SK-N-MC (cell line): ENCODE measurements at regions not wholly inside any gene's neighbourhood (a gene's known extent, or its start where the extent isn't known, plus 50 kb on each side); places are given as distances from the start of the nearest gene placed in this dataset.

Experiments
- DNase-seq: peaks from one replicate; pipeline ENCODE4 v3.0.0-alpha.2; 2011; ENCODE audit warnings: low read depth, low spot score
- H3K27ac ChIP-seq: fragments of 200-600 bp; sonication (generic); 2 replicates; pipeline ENCODE4 v1.5.1; 2016; ENCODE audit warnings: mixed run types
- H3K36me3 ChIP-seq: fragments of 200-600 bp; sonication (generic); 2 replicates; pipeline ENCODE4 v1.6.1; 2017; ENCODE audit warnings: antibody characterized with exemption, low read length, mixed read lengths; ENCODE audit not compliant: insufficient read depth
- H3K4me3 ChIP-seq: fragments of 200-600 bp; sonication (generic); 2 replicates; pipeline ENCODE4 v1.5.1; 2016
- H3K9ac ChIP-seq: fragments of 200-600 bp; sonication (generic); 2 replicates; pipeline ENCODE4 v1.8.0; 2017; ENCODE audit warnings: mixed run types, mixed read lengths; ENCODE audit not compliant: insufficient read length
- H3K9me3 ChIP-seq: fragments of 200-600 bp; sonication (generic); 2 replicates; pipeline ENCODE4 v1.6.1; 2017; ENCODE audit warnings: low read depth, mild to moderate bottlenecking, antibody characterized with exemption, low read length, moderate library complexity, mixed read lengths
- EZH2 ChIP-seq: fragments of 200-600 bp; sonication (generic); IDR thresholded peaks from one replicate; pipeline ENCODE4 v1.6.1; 2017; ENCODE audit warnings: antibody characterized with exemption
- FOXP2 ChIP-seq: optimal IDR thresholded peaks from 2 replicates; pipeline ENCODE3; 2011; ENCODE audit warnings: mild to moderate bottlenecking, moderate library complexity; ENCODE audit not compliant: insufficient read depth; ENCODE audit errors: extremely low read length, control extremely low read depth
- POLR2AphosphoS5 ChIP-seq: IDR thresholded peaks from 2 replicates; pipeline ENCODE4 v1.6.1; 2012; ENCODE audit warnings: mild to moderate bottlenecking, low read depth, low read length, borderline replicate concordance

DNA sequence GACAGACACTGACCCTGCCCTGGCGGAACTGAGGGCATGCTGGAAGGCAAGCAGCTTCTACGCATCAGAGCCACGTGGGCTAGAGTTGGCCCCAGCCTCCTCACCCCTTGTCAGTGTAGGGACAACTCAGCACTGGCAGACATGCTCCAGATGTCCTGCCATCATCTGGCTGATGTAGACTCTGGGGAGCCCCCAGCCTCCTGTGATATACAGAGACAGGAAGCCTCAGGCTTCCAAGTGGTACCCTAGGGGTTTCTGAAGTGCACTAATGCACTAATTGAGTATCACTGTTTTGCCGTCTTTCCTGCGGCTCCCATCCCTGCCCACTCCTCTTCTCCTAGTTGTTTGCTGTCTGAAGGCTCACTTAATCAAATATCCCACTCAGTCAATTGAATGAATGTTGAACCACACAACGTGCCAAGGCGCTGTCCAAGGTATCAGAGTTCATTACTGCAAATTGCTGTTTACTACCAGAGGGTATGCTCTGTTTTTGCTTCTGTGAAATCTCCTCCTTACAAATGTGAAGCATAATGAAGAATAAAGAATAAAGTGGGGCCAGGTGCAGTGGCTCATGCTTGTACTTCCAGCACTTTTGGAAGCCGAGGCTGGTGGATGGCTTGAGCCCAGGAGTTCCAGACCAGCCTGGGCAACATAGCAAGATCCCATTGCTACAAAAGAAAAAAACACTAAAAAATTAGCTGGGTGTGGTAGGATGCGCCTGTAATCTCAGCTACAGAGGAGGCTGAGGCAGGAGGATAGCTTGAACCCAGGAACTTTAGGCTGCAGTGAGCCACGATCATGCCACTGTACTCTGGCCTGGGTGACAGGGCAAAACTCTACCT is 76.4 kb upstream of the ZBTB18 start:
- Histone ChIP-seq H3K9ac (no peak overlapping the region), H3K27ac (no peak overlapping the region), H3K9me3 (no peaks in the 10 kb centered on the region), H3K4me3 (no peak overlapping the region), H3K36me3 (no peaks in the 10 kb centered on the region)
- no peak for DNase-seq
- no peak for TF ChIP-seq POLR2AphosphoS5

DNA sequence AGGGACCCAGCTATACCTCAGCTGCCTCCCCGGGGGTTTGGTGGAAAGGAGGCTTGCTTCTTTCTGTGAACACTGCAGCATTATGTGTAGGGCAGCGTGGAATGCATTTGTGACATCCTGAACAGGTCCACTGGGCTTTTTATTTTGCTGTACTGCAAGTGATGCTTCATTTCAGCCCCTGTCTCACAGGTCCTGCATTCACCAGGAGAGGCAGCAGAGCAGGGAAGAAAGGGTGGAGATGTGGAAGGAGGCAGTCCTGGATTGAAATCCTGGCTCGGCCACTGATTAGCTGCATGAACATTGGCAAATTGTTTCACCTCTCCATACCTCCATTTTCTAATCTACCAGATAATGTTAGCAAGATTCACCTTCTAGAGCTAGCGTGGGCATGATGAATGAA is 77.9 kb upstream of the ZBTB18 start:
- H3K9me3 ChIP-seq, result no peaks in the 10 kb centered on the region
- DNase-seq, result no peak
- no peak overlapping the region for H3K9ac ChIP-seq
- H3K27ac ChIP-seq, result no peak overlapping the region
- TF ChIP-seq EZH2 (no peak), POLR2AphosphoS5 (no peak), FOXP2 (no peak)
- no peak overlapping the region for H3K4me3 ChIP-seq
- no peaks in the 10 kb centered on the region for H3K36me3 ChIP-seq

DNA sequence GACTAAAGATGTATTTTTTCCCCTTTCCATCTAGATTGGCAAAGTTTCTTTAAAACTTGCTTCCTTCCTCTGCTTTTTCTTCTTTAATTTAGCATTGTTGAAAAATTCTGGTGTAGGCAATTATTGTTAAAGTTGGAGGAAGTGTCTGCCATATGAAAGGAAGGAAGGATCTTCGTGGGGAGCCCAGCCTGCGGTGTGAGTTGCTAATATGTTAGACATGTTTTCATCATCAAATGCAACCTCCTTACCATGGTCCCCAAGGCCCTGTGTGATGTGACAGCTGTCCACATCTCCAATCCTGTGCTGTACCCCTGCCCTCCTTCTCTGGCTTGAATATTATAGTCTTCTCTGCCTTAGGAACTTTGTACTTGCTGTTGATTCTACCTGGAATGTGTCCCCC is 81.0 kb upstream of the ZBTB18 start:
- H3K9me3 ChIP-seq, result no peaks in the 10 kb centered on the region
- no peak overlapping the region for H3K27ac ChIP-seq
- H3K9ac ChIP-seq, result no peak overlapping the region
- no peak for TF ChIP-seq EZH2
- TF ChIP-seq POLR2AphosphoS5, result no peak
- TF ChIP-seq FOXP2, result no peak
- no peak for DNase-seq
- no peak overlapping the region for H3K4me3 ChIP-seq
- no peaks in the 10 kb centered on the region for H3K36me3 ChIP-seq

DNA sequence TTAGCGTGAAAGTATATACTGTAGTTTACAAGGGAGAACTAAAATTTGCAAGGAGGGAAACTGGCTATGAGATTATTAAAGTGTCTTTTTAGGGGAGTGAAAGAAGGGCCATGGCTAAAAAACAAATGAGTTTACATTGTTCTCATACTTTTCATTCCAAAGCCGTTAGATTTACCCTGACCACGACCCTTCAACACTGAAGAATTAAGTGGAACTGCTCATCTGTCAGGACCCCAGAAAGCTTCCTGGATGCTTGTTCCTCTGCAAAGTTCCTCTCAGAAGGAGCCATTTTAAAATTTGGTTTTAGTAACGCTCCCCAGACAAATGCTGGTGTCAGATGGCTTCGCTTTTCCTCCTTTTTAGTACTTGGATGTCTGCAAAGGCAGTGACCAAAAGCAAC is 82.7 kb upstream of the ZBTB18 start:
- no peak for DNase-seq
- TF ChIP-seq EZH2 (no peak), POLR2AphosphoS5 (no peak), FOXP2 (no peak)
- Histone ChIP-seq H3K36me3 (no peaks in the 10 kb centered on the region), H3K9me3 (no peaks in the 10 kb centered on the region), H3K9ac (no peak overlapping the region), H3K4me3 (no peak overlapping the region), H3K27ac (no peak overlapping the region)

DNA sequence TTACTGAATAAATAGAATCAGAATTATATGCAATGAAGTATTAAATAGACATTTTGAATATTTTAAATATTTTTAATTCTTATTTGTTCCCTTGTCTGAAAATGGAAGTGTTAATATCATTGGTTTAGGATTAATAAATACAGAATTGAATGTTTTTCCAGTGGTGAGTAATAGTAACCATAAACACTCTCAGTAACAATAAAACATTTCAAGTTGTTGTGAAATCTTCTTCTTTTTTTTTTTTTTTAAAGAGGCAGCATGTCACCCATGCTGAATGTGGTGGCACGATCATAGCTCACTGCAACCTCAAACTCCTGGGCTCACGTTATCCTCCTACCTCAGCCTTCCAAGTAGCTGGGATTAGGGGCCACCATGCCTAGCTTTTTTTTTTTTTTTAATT is 86.2 kb upstream of the ZBTB18 start:
- no peaks in the 10 kb centered on the region for H3K36me3 ChIP-seq
- H3K27ac ChIP-seq, result no peak overlapping the region
- TF ChIP-seq POLR2AphosphoS5 (no peak), EZH2 (no peak), FOXP2 (no peak)
- H3K9me3 ChIP-seq, result no peaks in the 10 kb centered on the region
- H3K4me3 ChIP-seq, result no peak overlapping the region
- no peak overlapping the region for H3K9ac ChIP-seq
- no peak for DNase-seq

DNA sequence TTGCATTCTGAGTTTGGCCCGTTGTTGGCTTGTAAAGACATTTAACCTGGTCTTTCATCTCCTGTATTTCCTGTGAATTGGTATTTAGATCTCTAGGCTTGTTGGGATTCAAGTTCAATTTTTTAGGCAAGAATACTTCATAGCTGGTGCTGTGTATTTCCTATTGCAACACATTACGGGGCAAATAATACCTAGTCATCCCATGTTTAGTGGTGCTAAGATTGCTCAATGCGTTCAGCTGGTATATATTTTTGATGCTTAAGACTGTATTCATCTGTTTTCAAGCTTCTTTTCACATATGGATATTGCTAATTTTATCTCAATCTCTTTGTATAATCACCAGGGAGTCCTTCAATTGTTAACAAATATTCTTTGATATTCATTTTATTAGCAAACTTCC is 87.5 kb upstream of the ZBTB18 start:
- DNase-seq, result no peak
- TF ChIP-seq POLR2AphosphoS5, result no peak
- no peak for TF ChIP-seq EZH2

DNA sequence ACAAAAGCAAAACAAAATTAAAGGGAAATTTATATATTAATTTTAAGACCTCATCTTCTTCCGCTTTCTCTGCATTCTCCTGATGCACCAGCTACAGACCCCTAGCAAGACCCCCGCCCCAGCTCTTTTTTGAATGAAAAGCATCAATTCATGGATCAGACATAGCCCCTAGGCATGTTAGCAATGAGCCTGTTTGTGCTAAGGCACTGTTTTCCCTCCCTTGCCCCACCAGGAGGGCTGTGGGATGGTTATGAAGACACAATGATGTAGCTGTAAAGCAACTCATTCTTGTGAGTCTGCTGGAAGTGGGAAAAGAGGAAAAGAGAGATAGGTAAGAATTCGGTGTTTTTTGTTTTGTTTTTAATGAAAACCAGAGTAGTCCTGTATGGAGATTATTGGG is 88.5 kb upstream of the ZBTB18 start:
- no peaks in the 10 kb centered on the region for H3K9me3 ChIP-seq
- H3K9ac ChIP-seq, result no peak overlapping the region
- no peaks in the 10 kb centered on the region for H3K36me3 ChIP-seq
- no peak for DNase-seq
- H3K4me3 ChIP-seq, result no peak overlapping the region
- TF ChIP-seq EZH2 (no peak), FOXP2 (no peak)
- H3K27ac ChIP-seq, result no peak overlapping the region

More for the DNA sequence above, 87.5 kb upstream of the ZBTB18 start:
- H3K36me3 ChIP-seq, result no peaks in the 10 kb centered on the region
- H3K9ac ChIP-seq, result no peak overlapping the region
- no peak overlapping the region for H3K4me3 ChIP-seq
- H3K27ac ChIP-seq, result no peak overlapping the region
- no peaks in the 10 kb centered on the region for H3K9me3 ChIP-seq

DNA sequence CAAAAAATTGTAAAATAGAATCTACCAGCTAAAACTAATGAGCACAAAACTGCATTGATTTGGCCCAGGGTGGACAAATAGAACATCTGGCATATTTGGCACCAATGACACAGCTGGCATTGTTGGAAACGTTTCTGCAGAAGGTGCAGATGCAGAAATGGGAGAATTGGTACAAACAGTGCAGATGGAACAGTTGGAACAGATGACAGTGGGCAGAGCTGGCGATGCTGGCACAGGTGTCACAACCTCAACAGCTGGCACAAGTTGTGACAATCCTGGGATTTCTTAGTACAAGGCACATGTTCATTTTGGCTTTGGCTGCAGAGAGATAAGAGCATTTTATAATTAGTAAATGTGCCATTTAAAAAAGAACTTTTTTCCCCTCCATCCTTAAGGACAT is 91.1 kb upstream of the ZBTB18 start:
- DNase-seq, result no peak
- no peak overlapping the region for H3K9ac ChIP-seq
- H3K36me3 ChIP-seq, result no peaks in the 10 kb centered on the region
- no peak overlapping the region for H3K27ac ChIP-seq
- no peak overlapping the region for H3K4me3 ChIP-seq
- H3K9me3 ChIP-seq, result no peaks in the 10 kb centered on the region
- TF ChIP-seq FOXP2 (no peak), EZH2 (no peak), POLR2AphosphoS5 (no peak)

DNA sequence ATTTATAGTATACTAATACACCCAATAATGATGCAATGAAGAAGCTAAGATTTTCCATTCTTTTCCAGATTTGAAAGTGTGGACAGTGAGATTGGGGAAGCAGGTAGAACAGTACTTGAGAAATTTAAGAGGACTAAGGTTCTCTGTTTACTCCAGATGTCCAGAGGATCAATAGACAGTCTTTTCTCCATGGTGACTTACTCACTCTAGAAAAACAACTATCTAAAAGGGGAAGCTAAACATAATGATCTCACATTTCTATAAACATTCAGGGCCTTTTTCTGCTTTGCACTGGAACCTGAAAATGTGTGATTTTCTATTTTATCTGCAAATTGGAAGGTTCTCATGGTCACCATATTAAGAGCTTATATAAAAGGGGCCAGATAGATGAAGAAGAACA is 93.9 kb upstream of the ZBTB18 start:
- Histone ChIP-seq H3K4me3 (no peak overlapping the region), H3K36me3 (no peaks in the 10 kb centered on the region), H3K27ac (no peak overlapping the region), H3K9ac (no peak overlapping the region), H3K9me3 (no peaks in the 10 kb centered on the region)
- TF ChIP-seq EZH2, result no peak
- TF ChIP-seq POLR2AphosphoS5, result no peak
- TF ChIP-seq FOXP2, result no peak
- no peak for DNase-seq
